GM20000 (cell line): ENCODE measurements at regions not wholly inside any gene's neighbourhood (a gene's known extent, or its start where the extent isn't known, plus 50 kb on each side); places are given as distances from the start of the nearest gene placed in this dataset.
"Not testable (repeated sequence)": the region's sequence is repeated elsewhere in the genome, so short reads cannot be mapped to it uniquely, and the experiment has no call there.

Experiments used
- DNase-seq: peaks from one replicate; pipeline ENCODE4 v3.0.0; 2012; ENCODE audit warnings: low spot score
- CTCF ChIP-seq: IDR thresholded peaks from 2 replicates; pipeline ENCODE4 v1.5.1; 2012; ENCODE audit warnings: mild to moderate bottlenecking, control low read depth; ENCODE audit errors: extremely low read depth, missing control alignments

- no peak for TF ChIP-seq CTCF
- DNase-seq: no peak
These were observed 1307.3 kb downstream of the RPA4 start for GRCh38 chrX:98191003-98191402.

- TF ChIP-seq CTCF: no peak
These were observed 1310.3 kb downstream of the RPA4 start for GRCh38 chrX:98194036-98194435.

DNA sequence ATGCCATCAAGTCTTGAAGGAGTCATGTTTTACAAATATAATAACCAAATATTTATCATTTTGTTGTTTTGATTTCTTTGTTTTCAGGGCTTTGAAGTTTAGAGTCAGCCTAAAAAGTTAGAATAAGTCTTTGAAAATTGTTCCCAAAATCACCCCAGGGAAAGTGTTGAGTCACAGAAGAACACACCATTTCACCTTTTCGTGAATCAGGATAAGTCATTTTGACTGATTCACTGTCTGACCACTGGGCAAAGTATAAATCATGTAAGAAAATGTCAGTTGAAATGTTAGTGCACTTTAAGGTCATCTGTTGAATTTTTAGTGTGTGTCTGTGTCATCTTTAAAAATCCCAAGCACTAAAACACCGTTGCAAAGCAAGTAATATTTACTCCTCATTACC, 1320.1 kb downstream of the RPA4 start:
- no peak for TF ChIP-seq CTCF

More at GRCh38 chrX:98194036-98194435, 1310.3 kb downstream of the RPA4 start:
- DNase-seq: no peak

GRCh38 chrX:98207947-98208346, 1324.2 kb downstream of the RPA4 start:
- no peak for TF ChIP-seq CTCF
- no peak for DNase-seq

More for the DNA sequence above, 1320.1 kb downstream of the RPA4 start:
- no peak for DNase-seq

DNA sequence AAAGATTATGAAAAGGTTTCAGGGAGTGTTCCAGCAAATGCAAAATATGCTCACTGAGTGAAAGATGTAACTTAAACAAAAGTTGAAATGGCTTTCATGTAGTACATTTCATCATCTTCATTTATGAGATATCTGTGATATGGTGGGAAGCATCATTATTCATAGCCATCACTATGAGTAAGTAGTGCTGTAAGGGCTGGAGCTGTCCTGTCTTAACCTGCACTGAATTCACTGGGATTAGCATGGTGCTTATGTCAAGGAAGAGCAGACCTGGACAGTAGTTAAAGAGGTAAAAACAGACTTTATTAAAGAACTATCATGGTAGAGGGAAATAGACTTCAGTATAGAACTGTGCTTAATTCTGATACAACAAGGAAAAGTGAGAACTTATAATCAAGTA, 1347.3 kb downstream of the RPA4 start:
- TF ChIP-seq CTCF: no peak
- DNase-seq: no peak

DNA sequence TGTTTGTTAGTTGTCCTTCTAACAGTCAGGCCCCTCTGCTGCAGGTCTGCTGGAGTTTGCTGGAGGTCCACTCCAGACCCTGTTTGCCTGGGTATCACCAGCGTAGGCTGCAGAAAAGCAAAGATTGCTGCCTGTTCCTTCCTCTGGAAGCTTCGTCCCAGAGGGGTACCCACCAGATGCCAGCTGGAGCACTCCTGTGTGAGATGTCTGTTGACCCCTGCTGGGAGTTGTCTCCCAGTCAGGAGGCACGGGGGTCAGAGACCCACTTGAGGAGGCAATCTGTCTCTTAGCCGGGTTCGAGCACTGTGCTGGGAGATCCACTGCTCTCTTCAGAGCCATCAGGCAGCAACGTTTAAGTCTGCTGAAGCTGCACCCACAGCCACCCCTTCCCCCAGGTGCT, 1356.4 kb downstream of the RPA4 start:
- not testable (repeated sequence) for DNase-seq

GRCh38 chrX:98263135-98263534, 1379.4 kb downstream of the RPA4 start:
- no peak for DNase-seq
- TF ChIP-seq CTCF: no peak

GRCh38 chrX:98289726-98290125, 1406.0 kb downstream of the RPA4 start:
- DNase-seq: no peak
- TF ChIP-seq CTCF: no peak
